ENCODE measurements at regions not wholly inside any gene's neighbourhood (a gene's known extent, or its start where the extent isn't known, plus 50 kb on each side); places are given as distances from the start of the nearest gene placed in this dataset.

DNA sequence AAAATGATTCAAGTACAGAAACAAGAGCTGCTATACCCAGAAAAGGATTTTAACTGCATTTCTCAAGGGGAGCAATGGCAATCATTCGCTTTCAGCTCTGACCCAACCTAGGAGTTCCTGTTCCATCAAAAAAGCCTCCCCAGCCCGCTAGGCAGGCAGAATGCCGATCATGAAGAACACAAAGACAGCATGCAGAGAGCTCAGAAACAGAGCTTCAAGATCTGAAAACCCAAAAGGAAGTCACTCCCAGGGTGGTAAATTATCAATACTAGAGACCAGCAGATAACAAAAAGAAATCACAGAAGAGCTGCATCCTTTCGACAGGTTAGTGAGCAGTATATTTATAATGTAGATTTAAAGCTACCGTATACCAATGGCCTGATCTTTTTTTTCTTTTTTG, 84.8 kb upstream of the CRIM1 start:
- Histone ChIP-seq H3K27me3 (no peaks in the 10 kb centered on the region), H3K36me3 (no peaks in the 10 kb centered on the region), H3K4me3 (no peak overlapping the region), H3K9me3 (no peaks in the 10 kb centered on the region), H3K27ac (no peak overlapping the region), H3K4me1 (no peaks in the 10 kb centered on the region)
- DNase-seq, result no peak
- no peak for TF ChIP-seq POLR2A (IDR thresholded peaks at IDR 0.05)
- TF ChIP-seq, protein P1, sequence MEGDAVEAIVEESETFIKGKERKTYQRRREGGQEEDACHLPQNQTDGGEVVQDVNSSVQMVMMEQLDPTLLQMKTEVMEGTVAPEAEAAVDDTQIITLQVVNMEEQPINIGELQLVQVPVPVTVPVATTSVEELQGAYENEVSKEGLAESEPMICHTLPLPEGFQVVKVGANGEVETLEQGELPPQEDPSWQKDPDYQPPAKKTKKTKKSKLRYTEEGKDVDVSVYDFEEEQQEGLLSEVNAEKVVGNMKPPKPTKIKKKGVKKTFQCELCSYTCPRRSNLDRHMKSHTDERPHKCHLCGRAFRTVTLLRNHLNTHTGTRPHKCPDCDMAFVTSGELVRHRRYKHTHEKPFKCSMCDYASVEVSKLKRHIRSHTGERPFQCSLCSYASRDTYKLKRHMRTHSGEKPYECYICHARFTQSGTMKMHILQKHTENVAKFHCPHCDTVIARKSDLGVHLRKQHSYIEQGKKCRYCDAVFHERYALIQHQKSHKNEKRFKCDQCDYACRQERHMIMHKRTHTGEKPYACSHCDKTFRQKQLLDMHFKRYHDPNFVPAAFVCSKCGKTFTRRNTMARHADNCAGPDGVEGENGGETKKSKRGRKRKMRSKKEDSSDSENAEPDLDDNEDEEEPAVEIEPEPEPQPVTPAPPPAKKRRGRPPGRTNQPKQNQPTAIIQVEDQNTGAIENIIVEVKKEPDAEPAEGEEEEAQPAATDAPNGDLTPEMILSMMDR (IDR thresholded peaks at IDR 0.05), result no peak

- H3K36me3 ChIP-seq, result no peaks in the 10 kb centered on the region
- TF ChIP-seq, protein P1 (IDR thresholded peaks at IDR 0.05), result no peak
- no peak for TF ChIP-seq POLR2A (IDR thresholded peaks at IDR 0.05)
- H3K27me3 ChIP-seq, result no peaks in the 10 kb centered on the region
- H3K4me1 ChIP-seq, result no peaks in the 10 kb centered on the region
- no peaks in the 10 kb centered on the region for H3K9me3 ChIP-seq
- H3K27ac ChIP-seq, result no peak overlapping the region
- no peak for DNase-seq
- H3K4me3 ChIP-seq, result no peak overlapping the region
These were observed 88.4 kb upstream of the CRIM1 start for GRCh38 chr2:36267194-36267593.

- H3K9me3 ChIP-seq, result no peaks in the 10 kb centered on the region
- no peak for DNase-seq
- TF ChIP-seq, protein P1 (IDR thresholded peaks at IDR 0.05), result no peak
- TF ChIP-seq POLR2A (IDR thresholded peaks at IDR 0.05), result no peak
- H3K27ac ChIP-seq, result no peak overlapping the region
- H3K4me3 ChIP-seq, result no peak overlapping the region
- H3K27me3 ChIP-seq, result no peaks in the 10 kb centered on the region
- H3K36me3 ChIP-seq, result no peaks in the 10 kb centered on the region
- H3K4me1 ChIP-seq, result no peaks in the 10 kb centered on the region
These were observed 88.9 kb upstream of the CRIM1 start for GRCh38 chr2:36266536-36267121.

GRCh38 chr2:36262581-36262980, 93.0 kb upstream of the CRIM1 start:
- H3K4me1 ChIP-seq, result no peaks in the 10 kb centered on the region
- H3K36me3 ChIP-seq, result no peaks in the 10 kb centered on the region
- H3K27ac ChIP-seq, result no peak overlapping the region
- TF ChIP-seq, protein P1 (IDR thresholded peaks at IDR 0.05), result no peak
- no peak for TF ChIP-seq POLR2A (IDR thresholded peaks at IDR 0.05)
- H3K9me3 ChIP-seq, result no peaks in the 10 kb centered on the region
- no peak overlapping the region for H3K4me3 ChIP-seq
- no peaks in the 10 kb centered on the region for H3K27me3 ChIP-seq
- DNase-seq, result no peak

- Histone ChIP-seq H3K27ac (no peak overlapping the region), H3K27me3 (no peaks in the 10 kb centered on the region), H3K36me3 (no peaks in the 10 kb centered on the region), H3K9me3 (no peaks in the 10 kb centered on the region), H3K4me3 (no peak overlapping the region), H3K4me1 (no peaks in the 10 kb centered on the region)
- TF ChIP-seq, protein P1 (IDR thresholded peaks at IDR 0.05), result no peak
- no peak for TF ChIP-seq POLR2A (IDR thresholded peaks at IDR 0.05)
- no peak for DNase-seq
These were observed 99.7 kb upstream of the CRIM1 start for GRCh38 chr2:36255863-36256262.

GRCh38 chr2:36253086-36253485, 102.5 kb upstream of the CRIM1 start:
- Histone ChIP-seq H3K4me1 (no peaks in the 10 kb centered on the region), H3K27ac (no peak overlapping the region), H3K4me3 (no peak overlapping the region), H3K36me3 (no peaks in the 10 kb centered on the region), H3K27me3 (no peaks in the 10 kb centered on the region), H3K9me3 (no peaks in the 10 kb centered on the region)
- no peak for DNase-seq
- TF ChIP-seq, protein P1 (IDR thresholded peaks at IDR 0.05), result no peak
- TF ChIP-seq POLR2A (IDR thresholded peaks at IDR 0.05), result no peak
